NCI-H1436 (cell line): ENCODE measurements at regions not wholly inside any gene's neighbourhood (a gene's known extent, or its start where the extent isn't known, plus 50 kb on each side); places are given as distances from the start of the nearest gene placed in this dataset.

Experiments
- DNase-seq: peaks from one replicate; lab custom pipeline; 2025; lab: John Stamatoyannopoulos, UW

- DNase-seq = no peak
Observed at GRCh38 chr2:117639401-117639800, 175.1 kb upstream of the DDX18 start.

GRCh38 chr2:117644403-117644802 lies 170.1 kb upstream of the DDX18 start:
- DNase-seq = no peak

- no peak for DNase-seq
Observed at GRCh38 chr2:117645458-117645857, 169.0 kb upstream of the DDX18 start.

- no peak for DNase-seq
Observed at GRCh38 chr2:117646099-117646498, 168.4 kb upstream of the DDX18 start.

GRCh38 chr2:117646872-117647271 lies 167.6 kb upstream of the DDX18 start:
- DNase-seq = no peak

GRCh38 chr2:117656546-117656945 lies 157.9 kb upstream of the DDX18 start:
- no peak for DNase-seq

- DNase-seq = no peak
Observed at GRCh38 chr2:117661619-117662018, 152.9 kb upstream of the DDX18 start.

- DNase-seq = no peak
Observed at GRCh38 chr2:117674172-117674571, 140.3 kb upstream of the DDX18 start.

- DNase-seq = no peak
Observed at GRCh38 chr2:117679952-117680351, 134.5 kb upstream of the DDX18 start.

GRCh38 chr2:117684919-117685318 lies 129.6 kb upstream of the DDX18 start:
- no peak for DNase-seq

GRCh38 chr2:117686699-117687098 lies 127.8 kb upstream of the DDX18 start:
- no peak for DNase-seq

- no peak for DNase-seq
Observed at GRCh38 chr2:117691595-117691994, 122.9 kb upstream of the DDX18 start.

- no peak for DNase-seq
Observed at GRCh38 chr2:117692001-117692763, 122.3 kb upstream of the DDX18 start.

- no peak for DNase-seq
Observed at GRCh38 chr2:117693154-117693553, 121.3 kb upstream of the DDX18 start.

- no peak for DNase-seq
Observed at GRCh38 chr2:117693651-117694050, 120.8 kb upstream of the DDX18 start.

GRCh38 chr2:117698287-117698686 lies 116.2 kb upstream of the DDX18 start:
- DNase-seq = no peak

GRCh38 chr2:117698819-117699218 lies 115.7 kb upstream of the DDX18 start:
- no peak for DNase-seq

GRCh38 chr2:117700471-117700870 lies 114.0 kb upstream of the DDX18 start:
- DNase-seq = no peak

- DNase-seq = no peak
Observed at GRCh38 chr2:117701365-117701764, 113.1 kb upstream of the DDX18 start.

GRCh38 chr2:117702098-117702497 lies 112.4 kb upstream of the DDX18 start:
- no peak for DNase-seq

- DNase-seq = no peak
Observed at GRCh38 chr2:117703858-117704257, 110.6 kb upstream of the DDX18 start.

- no peak for DNase-seq
Observed at GRCh38 chr2:117704818-117705217, 109.7 kb upstream of the DDX18 start.

GRCh38 chr2:117707874-117708273 lies 106.6 kb upstream of the DDX18 start:
- no peak for DNase-seq

- no peak for DNase-seq
Observed at GRCh38 chr2:117712684-117713083, 101.8 kb upstream of the DDX18 start.
